ENCODE measurements at regions not wholly inside any gene's neighbourhood (a gene's known extent, or its start where the extent isn't known, plus 50 kb on each side); places are given as distances from the start of the nearest gene placed in this dataset.
"Not testable (repeated sequence)": the region's sequence is repeated elsewhere in the genome, so short reads cannot be mapped to it uniquely, and the experiment has no call there.

GRCh38 chr13:22940090-22940710, 240.6 kb upstream of the SGCG start:
- no peak for TF ChIP-seq POLR2A (IDR thresholded peaks at IDR 0.05)
- TF ChIP-seq, protein P1, sequence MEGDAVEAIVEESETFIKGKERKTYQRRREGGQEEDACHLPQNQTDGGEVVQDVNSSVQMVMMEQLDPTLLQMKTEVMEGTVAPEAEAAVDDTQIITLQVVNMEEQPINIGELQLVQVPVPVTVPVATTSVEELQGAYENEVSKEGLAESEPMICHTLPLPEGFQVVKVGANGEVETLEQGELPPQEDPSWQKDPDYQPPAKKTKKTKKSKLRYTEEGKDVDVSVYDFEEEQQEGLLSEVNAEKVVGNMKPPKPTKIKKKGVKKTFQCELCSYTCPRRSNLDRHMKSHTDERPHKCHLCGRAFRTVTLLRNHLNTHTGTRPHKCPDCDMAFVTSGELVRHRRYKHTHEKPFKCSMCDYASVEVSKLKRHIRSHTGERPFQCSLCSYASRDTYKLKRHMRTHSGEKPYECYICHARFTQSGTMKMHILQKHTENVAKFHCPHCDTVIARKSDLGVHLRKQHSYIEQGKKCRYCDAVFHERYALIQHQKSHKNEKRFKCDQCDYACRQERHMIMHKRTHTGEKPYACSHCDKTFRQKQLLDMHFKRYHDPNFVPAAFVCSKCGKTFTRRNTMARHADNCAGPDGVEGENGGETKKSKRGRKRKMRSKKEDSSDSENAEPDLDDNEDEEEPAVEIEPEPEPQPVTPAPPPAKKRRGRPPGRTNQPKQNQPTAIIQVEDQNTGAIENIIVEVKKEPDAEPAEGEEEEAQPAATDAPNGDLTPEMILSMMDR (IDR thresholded peaks at IDR 0.05) = no peak
- no peak for TF ChIP-seq EP300 (IDR thresholded peaks at IDR 0.05)
- TF ChIP-seq POLR2AphosphoS5 (IDR thresholded peaks at IDR 0.05) = no peak
- Histone ChIP-seq H3K4me1 (no peaks in the 10 kb centered on the region), H3K36me3 (no peaks in the 10 kb centered on the region), H3K9me3 (no peaks in the 10 kb centered on the region), H3K4me3 (no peak overlapping the region), H3K27ac (no peak overlapping the region), H3K27me3 (peaks cover 17% of the 10 kb centered on the region)
- WGBS, 2 donors (ENCODE audit: low coverage in 1 of 2) = 100% methylated on average over 1 of the region's 11 CpGs; no CpG with 5 or more reads in 1 of the 2 donors
- no peak for ATAC-seq

DNA sequence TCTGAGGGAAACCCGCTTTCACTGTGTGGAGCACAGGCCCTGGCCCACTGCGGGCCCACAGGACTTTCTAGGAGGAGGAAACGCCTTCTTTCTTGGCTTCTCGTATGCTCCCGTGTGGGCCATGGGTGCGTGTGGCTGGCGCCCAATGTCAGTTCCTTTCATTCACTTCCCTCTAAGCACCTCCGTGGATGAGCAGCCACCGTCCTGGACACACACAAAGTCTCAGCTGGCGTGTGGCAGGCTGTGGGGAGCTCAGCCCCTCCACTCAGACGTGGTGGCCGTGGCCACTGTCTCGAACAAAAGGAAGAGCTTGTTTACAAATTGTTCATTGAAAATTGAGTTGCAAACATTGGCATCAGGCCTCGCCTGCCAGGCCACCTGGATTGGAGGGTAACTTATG, 240.0 kb upstream of the SGCG start:
- H3K36me3 ChIP-seq = no peaks in the 10 kb centered on the region
- TF ChIP-seq POLR2A (IDR thresholded peaks at IDR 0.05) (no peak), EP300 (IDR thresholded peaks at IDR 0.05) (no peak), POLR2AphosphoS5 (IDR thresholded peaks at IDR 0.05) (no peak)
- TF ChIP-seq, protein P1 (IDR thresholded peaks at IDR 0.05) = no peak
- no peaks in the 10 kb centered on the region for H3K9me3 ChIP-seq
- no peak for ATAC-seq
- H3K27ac ChIP-seq = no peak overlapping the region
- 87% methylated on average over 4 of the region's 14 CpGs; no CpG with 5 or more reads in 1 of the 2 donors for WGBS, 2 donors (ENCODE audit: low coverage in 1 of 2)
- H3K4me3 ChIP-seq = no peak overlapping the region
- peaks cover 17% of the 10 kb centered on the region for H3K27me3 ChIP-seq
- no peaks in the 10 kb centered on the region for H3K4me1 ChIP-seq

DNA sequence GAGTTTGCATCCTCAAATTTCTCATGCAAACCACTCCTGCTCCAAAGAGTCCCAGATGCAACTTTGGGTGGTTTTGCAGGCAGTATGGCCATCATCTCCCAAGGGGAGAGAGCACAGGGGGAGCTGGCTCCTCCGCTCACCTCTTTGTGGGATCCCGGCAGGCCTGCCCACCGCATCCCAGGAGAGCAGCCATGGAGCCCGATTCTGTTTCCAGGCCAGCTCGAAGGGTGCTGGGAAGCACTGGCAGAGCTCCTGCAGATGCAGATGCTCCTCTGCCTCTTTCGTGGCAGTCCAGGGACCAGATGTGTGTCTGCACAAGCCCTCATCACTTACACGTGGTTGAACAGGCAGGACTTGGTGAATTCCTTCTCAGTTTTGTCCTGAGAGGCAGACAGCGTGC, 239.3 kb upstream of the SGCG start:
- not testable (repeated sequence) for H3K36me3 ChIP-seq, H3K4me1 ChIP-seq, ATAC-seq, H3K27ac ChIP-seq, H3K4me3 ChIP-seq, H3K9me3 ChIP-seq
- H3K27me3 ChIP-seq = peaks cover 23% of the 10 kb centered on the region
- 100% methylated on average over 1 of the region's 8 CpGs; no CpG with 5 or more reads in 1 of the 2 donors for WGBS, 2 donors (ENCODE audit: low coverage in 1 of 2)

DNA sequence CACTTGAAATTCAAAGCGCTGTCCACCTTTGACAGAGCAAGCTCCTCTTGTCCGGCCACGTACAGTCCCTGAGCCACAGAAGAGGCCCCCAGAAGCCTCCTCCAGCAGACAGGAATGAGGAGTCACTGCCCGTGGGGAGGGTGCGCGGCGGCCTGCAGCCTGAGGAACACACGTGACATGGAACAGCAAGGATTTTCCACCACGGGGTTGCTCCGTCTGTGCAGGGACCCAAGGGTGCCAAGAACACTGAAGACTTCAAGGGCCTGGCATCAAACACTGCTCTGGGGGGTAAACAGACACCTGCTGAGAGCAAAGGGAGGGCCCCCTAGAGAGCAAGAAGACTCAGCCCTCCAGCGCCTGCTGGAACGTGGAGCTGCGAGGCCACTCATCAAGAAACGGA, 237.9 kb upstream of the SGCG start:
- not testable (repeated sequence) for H3K4me3 ChIP-seq, H3K27ac ChIP-seq, H3K36me3 ChIP-seq, H3K9me3 ChIP-seq, ATAC-seq, H3K4me1 ChIP-seq
- WGBS, 2 donors (ENCODE audit: low coverage in 1 of 2) = 75 to 89% methylated on average over 3 to 4 of the region's 14 CpGs
- H3K27me3 ChIP-seq = peaks cover 31% of the 10 kb centered on the region

DNA sequence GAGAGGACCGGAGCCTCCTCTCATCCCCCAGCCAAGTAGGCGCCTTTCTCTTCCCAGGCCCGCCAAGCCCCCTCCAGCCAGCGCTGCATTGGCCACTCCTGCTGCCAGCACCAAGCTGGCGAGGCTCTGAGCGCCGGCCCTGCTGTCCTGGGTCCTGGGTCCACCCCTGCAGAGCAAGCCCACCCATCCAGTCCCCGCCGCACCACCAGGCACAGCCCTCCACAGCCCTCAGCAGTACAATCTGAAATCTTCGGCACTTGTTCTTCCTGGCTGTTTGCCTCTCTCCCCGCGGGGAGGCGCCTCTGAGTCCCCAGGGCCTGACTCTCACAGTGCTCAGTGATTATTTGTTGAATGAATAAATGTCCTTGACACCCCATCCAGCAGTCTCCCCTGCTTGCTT, 236.4 kb upstream of the SGCG start:
- TF ChIP-seq EP300 (IDR thresholded peaks at IDR 0.05) = no peak
- no peak for TF ChIP-seq POLR2AphosphoS5 (IDR thresholded peaks at IDR 0.05)
- TF ChIP-seq, protein P1 (IDR thresholded peaks at IDR 0.05) = no peak
- TF ChIP-seq POLR2A (IDR thresholded peaks at IDR 0.05) = no peak
- ATAC-seq = no peak
- Histone ChIP-seq H3K36me3 (no peaks in the 10 kb centered on the region), H3K4me3 (no peak overlapping the region), H3K9me3 (no peaks in the 10 kb centered on the region), H3K4me1 (no peaks in the 10 kb centered on the region), H3K27me3 (peaks cover 43% of the 10 kb centered on the region), H3K27ac (no peak overlapping the region)
- WGBS, 2 donors (ENCODE audit: low coverage in 1 of 2) = 40 to 80% methylated on average over 1 of the region's 13 CpGs

GRCh38 chr13:22945321-22946226, 235.2 kb upstream of the SGCG start:
- H3K9me3 ChIP-seq = no peaks in the 10 kb centered on the region
- H3K36me3 ChIP-seq = no peaks in the 10 kb centered on the region
- TF ChIP-seq, protein P1 (IDR thresholded peaks at IDR 0.05) = no peak
- TF ChIP-seq POLR2A (IDR thresholded peaks at IDR 0.05) (no peak), POLR2AphosphoS5 (IDR thresholded peaks at IDR 0.05) (no peak), EP300 (IDR thresholded peaks at IDR 0.05) (no peak)
- no peak overlapping the region for H3K27ac ChIP-seq
- 35 to 61% methylated on average over 7 to 9 of the region's 9 CpGs for WGBS, 2 donors (ENCODE audit: low coverage in 1 of 2)
- no peak for ATAC-seq
- no peaks in the 10 kb centered on the region for H3K4me1 ChIP-seq
- H3K27me3 ChIP-seq = peaks cover 43% of the 10 kb centered on the region
- no peak overlapping the region for H3K4me3 ChIP-seq

Measured in gastroesophageal sphincter (tissue), 4 donors.